GM19452 (cell line): ENCODE measurements at regions not wholly inside any gene's neighbourhood (a gene's known extent, or its start where the extent isn't known, plus 50 kb on each side); places are given as distances from the start of the nearest gene placed in this dataset.
A peak's percentile ranks its signal among the peaks of the same experiment; 100 is the strongest.

Experiments
- ATAC-seq: cut with Tn5 transposase; IDR thresholded peaks from one replicate; pipeline ENCODE4 v1.9.1; 2021; ENCODE audit not compliant: unreplicated experiment

DNA sequence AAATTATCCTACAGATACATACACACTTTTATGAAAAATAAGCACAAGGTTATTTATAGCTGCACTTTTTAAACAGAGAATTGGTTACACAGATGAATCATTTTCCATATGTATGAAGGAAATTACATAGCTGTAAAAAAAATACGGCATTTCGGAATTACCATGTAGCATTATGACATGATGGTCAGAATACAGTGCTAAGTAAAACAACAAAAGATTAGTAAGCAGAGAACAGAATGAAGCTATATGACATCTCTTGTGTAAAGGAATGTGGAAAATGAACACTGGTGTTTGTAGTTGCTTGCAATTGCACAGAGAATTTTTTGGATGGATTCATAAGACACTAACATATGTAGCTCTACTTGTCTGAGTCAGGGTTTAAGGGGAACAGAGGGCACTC lies 1222.0 kb upstream of the PRKX start:
- ATAC-seq = no peak

DNA sequence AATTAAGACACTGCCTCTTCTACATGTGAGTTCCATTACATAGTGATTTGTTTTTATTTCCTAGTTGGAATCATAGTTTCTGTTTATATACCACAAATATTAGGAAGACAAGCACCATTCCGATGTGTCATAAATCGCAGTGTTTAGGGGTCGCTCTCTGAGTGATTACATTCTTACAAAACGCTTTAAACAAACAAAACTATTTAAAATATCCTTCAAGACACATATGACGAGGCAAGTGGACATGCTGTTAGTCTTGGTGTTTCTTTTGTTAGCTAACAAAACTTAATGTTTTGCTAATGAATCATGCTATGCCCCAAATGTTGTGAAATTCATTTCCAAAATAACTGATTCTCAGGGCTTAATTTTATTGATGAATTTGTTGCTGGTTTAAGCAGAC lies 1219.3 kb upstream of the PRKX start:
- ATAC-seq = no peak

DNA sequence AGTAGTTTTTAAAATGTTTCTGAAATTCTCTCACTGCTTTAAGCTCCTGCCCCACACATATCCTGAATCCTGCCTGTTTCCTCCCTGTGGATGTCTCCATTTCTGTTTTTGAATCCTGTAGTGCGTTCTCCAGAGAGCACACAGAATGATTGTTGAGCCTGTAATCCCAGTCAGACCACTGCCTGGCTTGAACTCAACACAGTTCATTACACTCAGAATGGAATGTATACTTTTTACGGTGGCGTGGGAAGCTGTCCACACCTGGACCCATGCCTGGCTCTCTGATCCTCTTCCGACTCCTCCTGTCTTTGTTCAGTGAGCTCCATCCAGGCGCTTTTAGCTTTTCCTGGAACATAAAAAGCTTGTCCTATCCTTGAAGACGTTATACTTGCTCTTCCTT lies 1217.0 kb upstream of the PRKX start:
- ATAC-seq = no peak

DNA sequence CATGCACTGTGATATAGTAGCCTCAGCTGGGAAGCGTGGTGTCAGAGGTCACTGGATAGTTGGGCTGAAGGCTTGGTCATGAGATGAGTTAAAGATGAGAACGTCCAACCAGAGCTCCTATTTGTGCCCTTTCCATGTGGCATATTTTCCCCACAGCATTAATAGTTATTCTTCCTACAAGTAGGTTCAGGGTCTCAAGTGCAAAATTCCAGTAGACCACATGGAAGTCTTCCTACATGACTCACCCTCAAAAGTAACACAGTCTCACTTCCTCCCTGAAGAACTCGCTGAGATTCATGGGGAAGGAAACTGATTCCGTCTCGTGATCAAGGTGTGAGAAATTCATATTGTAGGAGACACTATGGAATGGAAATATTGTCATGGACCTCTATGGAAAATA lies 1212.5 kb upstream of the PRKX start:
- ATAC-seq = no peak

DNA sequence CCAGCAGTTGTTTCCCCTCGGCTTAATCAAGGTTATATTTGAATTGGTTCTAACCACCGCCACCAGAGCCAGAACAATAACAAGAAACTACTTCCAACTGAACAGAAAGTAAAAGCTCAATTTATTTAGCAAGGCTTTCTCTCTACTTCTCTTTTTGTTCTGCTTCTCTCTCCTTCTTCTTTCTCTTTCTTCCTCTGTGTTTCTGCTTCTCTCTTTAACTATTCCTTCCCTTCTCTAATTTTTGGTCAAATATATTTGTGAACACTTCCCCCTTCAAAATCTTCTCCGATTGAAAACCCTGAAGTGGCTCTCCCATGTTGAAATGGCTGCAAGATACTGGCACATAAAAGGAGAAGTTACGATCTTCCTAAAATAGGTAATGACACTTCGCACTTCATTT lies 1195.9 kb upstream of the PRKX start:
- no peak for ATAC-seq

DNA sequence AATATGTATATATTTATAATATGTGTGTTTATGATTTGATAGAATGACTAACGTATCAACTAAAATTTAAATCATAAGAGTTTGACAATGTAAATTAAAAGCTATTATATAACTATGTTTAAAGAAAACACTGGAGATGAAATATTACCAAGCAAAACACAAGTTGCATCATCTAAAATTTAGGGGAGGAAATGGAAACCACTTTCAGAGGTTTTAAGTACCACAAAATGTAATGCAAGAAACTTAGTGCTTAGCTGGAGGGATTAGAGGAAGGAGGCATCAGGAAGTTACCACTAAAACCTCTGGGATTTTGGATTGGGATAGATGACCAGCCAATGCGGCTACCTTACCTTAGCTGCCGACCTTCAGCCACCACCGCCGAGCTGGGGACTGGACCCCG lies 1192.1 kb upstream of the PRKX start:
- no peak for ATAC-seq

DNA sequence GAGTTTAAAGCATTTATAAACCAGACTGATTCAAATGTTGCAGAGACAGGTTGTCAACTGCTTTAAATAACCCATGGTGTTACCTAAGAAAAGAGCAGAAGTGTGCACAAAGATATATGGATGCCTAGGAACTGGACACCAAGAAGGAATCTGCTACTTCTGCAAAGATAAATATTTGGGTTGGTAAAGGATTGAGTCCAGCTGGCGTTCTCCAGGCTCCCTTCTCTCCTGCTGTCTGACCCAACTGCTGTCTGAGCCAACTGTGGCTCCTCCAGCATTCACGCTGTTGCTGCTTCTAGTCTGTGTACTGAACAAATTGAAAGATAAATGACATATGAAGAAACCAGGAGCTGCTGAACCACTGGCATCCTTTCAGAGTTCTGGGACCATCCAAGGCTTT lies 1167.8 kb upstream of the PRKX start:
- no peak for ATAC-seq

DNA sequence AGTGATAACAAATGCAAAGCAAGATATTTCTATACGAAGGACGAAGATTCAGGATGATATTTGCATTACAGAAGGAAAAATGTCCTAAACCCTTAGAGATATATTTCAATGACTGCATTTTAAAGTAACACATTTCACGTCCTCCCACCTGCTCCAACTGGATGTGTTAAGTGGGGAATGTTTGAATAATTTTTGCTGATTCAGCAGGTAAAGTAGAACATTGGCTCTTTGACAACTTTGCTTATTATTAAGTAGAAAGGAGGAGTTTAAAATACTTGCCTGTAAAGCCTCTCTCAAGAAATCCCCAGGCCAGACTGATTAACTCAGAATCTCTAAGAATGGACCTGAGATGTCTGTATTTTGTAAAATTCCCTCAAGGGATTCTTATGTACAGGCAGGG lies 1165.2 kb upstream of the PRKX start:
- ATAC-seq = no peak

DNA sequence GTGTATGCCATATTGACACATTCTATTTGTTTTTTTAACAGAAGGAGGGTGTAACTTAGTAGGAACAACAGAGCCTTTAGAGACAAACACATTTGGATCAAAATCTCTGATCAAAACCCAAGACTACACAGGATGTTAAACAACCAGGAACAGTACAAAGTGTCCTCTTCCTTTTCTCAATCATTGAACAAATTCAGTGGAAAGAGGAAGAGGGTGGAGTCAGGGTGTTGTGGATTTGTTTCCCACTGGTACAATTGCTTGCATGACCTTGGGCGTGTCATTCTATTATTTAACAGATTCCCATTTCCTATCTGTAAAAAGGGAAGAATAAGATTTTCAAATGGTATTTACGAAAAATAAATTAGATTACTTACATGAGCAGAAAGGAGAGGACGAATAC lies 1162.8 kb upstream of the PRKX start:
- ATAC-seq = no peak

DNA sequence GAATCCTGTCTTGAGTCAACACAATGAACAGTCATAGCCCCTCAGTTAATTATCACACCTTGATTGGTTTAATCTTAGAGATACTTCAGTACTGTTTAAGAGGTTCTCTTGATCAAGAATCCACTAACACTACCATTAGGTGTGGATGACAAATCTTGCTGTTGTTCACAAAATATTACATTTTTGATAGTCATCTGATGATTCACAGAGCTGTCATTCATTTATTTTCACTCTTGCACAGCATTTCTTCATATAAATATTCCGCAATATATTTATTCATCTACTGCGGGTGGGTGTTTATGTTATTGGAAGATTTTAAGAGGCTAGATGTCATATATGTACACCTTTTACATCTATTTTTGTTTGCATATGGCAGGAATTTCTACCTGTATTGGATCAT lies 1138.1 kb upstream of the PRKX start:
- ATAC-seq = no peak

DNA sequence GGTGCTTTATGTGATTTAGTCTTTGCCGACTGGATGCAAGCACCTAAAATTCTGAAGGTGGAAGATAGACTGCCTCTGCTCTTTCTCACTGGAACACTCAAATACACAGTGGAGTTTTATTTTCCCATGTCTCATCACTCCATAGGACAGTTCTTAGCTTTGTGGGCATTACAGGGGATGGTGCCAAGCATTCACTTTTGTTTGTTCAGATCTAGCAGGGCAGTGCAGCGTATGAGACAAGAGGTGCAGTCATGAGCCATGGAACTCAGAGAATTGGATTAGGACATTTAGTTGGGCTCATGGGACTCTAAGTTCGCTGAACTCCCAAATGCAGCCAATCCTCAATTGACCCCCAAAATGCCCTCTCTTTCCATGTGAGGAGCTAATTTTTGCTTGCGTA lies 1136.9 kb upstream of the PRKX start:
- no peak for ATAC-seq

DNA sequence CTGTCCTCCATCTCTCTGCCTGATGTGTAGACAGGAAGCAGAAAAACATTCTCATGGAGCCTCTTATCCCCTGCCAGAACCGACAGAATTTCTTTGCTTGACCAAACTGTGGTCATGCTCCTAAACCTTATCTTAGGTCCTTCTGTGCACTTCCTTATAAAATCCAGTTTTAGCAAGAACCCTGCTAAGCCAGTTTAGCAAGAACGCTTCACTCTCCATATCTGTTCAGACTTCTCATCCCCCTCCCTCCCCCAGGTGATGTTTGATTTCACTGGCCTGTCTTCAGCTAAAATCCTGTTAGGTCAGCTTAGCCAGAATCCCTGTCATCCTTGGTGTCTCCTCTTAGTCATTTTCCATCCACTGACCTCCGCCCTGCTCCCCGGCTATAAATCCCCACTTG lies 1130.9 kb upstream of the PRKX start:
- ATAC-seq = no peak

DNA sequence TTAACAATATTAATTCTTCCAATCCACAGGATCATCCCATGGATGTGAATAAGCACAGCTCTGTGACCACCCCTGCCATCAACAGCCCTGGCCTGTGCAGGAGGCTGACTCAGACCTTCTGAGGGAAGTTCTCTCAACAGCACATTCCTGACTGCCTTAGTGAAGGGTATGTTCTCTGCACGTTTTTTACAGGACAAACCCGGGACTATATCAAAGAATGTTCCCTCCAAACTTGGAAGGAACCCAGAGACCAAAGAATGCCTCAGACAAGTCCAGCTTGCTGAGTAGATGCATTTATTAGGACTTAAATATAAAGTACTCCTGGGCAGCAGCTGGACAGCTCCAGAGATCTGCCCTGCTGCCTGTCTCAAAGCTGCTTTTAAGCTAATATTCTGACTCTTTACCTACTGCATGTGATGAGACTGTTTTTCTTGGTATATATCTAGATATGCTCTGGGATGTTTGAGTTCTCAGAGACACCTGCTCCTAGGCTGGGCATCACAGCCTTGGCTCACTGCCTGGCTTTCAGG lies 1127.8 kb upstream of the PRKX start:
- ATAC-seq = no peak

DNA sequence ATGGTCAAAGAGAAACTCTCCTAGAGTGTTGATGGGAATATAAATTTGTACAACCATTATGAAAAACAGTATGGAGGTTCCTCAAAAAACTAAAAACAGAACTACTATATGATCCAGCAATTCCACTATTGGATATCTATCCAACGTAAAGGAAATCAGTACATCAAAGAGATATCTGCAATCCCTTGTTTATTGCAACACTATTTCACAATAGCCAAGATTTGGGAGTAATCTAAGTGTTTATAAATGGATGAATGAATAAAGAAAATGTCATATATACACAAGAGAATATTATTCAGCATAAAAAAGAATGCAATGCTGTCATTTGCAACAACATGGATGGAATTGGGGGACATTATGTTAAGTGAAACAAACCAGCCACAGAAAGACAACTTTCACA lies 1118.1 kb upstream of the PRKX start:
- no peak for ATAC-seq

DNA sequence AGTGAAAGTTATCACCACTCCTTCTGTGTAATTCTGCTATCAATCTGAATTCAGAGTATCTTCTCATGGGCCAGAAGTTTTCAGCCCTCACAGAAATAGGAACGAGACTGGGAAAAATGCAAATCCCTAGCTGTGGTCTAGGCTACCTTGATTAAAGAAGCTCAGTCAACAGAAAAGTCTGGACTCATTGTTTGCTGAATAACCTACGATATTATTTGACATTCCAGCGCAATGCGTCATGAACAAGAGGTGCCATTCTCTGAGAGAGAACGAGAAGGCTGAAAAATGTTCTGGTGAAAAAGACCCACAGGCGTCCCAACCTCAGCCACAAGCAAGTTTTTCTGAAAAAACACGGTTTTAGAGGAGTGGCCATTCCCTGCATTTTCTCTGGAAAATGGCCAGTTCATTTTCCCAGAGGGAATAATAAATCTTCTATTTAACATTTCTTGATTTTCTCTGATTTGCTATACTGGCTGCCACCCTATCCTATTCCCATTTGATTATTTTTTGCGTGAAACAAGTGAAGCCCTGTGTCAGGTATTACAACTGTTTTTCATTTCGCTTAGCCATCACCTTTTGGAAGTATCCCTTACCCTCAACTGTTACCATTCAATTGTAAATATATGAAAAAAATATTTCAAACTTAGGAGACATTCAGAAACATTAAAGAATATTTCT lies 1117.6 kb upstream of the PRKX start:
- ATAC-seq = no peak

DNA sequence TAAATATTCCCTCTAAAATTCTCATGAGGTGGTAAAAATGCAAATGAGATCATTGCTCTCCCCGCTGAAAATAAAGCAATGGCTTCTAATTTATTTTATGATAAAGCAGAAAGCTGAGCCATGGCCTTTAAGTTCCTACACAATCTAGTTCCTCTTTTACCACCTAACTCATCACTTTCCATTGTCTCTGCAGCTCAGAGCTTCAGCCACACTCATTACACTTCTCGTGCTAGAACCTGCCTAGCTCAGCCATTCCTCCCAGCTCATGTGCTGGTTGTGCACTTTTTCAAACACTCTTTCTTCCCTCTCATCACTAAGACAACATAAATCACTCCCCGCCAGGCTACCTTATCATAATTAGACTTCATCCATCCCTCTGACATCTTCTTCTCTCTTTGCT lies 1112.1 kb upstream of the PRKX start:
- ATAC-seq = no peak

DNA sequence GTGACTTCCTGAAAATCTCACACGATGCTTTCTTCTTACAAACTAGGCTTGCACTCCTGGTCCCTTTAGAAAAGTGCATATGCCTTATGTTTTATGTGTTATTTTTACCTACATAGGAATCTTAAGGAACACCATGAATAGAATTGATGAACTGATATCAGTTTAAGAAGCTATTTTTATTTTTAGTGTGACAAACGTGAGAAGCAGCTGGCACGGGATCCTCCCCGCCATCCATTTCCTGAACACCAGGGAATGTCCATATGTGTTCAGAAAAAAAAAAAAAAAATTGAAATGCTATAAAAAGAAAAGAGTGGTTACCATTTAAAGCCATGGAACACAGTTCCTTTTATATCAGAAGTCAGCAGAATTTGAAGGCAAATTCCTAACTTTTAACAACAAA lies 1096.1 kb upstream of the PRKX start:
- ATAC-seq = no peak

DNA sequence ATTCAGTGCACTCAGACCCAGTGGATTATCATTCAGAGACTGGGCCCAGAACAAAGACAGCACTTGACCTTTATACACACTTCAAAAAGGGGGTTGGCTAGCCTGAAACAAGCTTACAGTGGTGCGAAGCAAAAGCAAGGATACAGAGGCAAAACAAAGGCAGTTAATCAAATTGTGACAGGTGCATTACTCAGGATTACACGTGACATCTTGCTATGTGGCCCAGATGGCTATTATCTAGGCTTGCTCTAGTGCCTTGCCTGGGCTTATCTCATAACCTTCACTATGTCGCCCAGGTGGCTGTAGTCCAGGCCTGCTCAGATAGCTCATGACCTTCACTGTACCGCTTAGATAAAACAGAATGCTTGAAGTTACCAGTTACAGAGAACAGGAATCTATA lies 1092.1 kb upstream of the PRKX start:
- no peak for ATAC-seq

DNA sequence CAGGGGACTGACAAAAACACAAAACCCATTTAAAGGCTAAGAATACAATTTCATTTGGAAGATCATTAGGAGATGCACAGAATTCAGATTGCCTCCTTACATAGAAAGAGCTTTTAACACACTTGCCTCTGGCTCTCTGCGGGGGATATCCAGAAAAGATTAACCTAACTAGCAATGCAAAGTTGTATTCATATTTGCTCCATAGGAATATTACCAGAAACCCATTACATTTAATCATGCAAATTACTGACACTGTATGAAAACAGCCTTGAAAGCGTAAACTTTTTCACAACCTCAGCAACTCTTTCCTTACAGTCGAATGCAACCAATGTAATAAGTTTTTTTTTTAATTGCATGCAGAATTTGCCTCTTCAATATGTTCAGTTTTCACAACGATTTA lies 1087.3 kb upstream of the PRKX start:
- no peak for ATAC-seq

DNA sequence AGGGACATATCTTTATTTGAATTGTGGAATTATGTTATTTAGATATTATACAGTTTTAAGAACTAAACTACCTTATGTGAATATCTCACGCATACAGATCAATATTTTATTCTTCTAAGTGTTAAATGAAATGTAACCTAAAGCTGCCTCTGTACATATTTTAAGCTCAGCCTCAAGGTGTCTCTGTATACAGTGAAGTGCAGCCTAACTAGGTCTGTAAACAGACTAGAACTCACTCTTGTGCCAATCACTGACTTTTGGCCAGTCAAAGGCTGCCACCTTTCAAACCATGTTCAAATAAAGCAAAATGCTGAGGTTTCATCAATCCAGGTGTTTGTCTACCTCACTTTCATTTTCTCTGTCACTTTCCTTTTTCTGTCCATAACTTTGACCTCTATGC lies 1074.5 kb upstream of the PRKX start:
- no peak for ATAC-seq

DNA sequence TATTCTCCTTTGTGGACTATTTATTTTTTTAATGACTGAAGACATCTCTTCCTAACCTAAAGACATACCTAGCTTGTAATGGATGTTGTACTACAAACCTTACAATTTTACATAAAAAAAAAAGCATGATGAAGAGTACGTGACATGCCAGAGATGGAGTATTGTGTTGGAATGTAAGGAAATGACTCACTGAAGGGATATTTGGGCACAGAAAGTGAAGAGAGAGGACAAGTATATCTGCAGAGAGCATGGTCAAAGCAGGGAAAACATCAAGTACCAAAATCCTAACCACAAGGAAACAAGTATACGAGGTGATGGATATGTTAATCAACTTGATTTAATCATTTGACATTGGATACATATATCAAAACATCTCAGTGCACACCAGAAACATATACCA lies 1051.4 kb upstream of the PRKX start:
- no peak for ATAC-seq

DNA sequence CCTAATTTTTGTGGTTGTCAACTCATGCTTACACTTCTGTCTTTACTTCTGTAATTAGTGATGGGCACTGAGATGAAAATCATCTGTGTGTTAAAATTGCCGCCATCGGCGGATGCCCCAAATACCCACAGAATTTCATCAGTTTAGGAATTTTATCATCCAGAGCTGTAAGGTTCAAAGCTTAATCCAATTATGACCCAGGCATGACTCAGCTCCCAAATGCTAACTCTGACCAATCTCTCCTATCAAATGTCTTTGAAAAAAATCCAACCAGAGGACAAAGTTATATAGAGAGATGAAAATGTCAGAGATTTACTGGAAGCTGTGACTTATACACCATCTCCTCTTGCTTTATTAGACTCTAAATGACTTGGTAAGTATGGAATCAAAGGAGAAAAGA lies 1048.7 kb upstream of the PRKX start:
- ATAC-seq = no peak

DNA sequence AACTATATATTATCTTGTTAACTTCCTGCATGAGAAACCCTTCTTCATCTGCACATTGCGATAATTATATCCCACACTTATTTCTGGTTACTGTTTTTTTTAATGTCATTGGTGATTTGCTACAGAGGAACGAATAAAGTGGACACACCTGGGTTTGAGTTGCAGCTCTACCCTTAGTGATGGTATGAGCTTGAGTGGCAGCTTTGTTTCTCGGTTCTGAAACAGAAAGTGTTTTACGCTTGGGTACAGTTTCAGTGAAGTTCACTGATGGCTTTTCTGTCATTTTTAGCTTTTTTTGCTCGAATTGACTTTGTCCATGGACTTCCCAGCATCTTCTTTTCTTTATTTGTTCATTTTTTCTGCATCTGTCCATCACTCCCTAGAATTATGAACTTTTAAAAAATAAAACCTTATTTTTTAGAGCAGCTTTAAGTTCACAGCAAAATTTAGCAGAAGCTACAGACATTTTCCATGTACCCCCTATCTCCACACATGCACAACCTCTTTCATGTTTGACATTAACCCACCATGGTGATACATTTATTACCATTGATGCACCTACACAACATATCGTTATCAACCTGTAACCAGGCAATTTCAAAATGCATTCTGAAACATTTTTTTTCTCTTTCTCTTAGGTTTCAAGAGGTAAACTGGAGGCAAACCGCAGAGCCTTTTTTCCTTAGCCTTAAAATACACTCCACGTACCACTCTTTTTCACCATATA lies 1041.6 kb upstream of the PRKX start:
- ATAC-seq = peak; percentile 77
